Stimulated activated CD8-positive, alpha-beta memory T cell treated with anti-CD3 and anti-CD28 coated beads, Interleukin-7, amount 100 ng/mL, for 1 hour (primary cell): ENCODE measurements at regions not wholly inside any gene's neighbourhood (a gene's known extent, or its start where the extent isn't known, plus 50 kb on each side); places are given as distances from the start of the nearest gene placed in this dataset.
"Not testable (repeated sequence)": the region's sequence is repeated elsewhere in the genome, so short reads cannot be mapped to it uniquely, and the experiment has no call there.

Experiments used
- DNase-seq, 2 donors: peaks; one replicate each; pipeline ENCODE4 v3.0.0-alpha.2; 2020; ENCODE audit warnings: low read depth in 2 of 2

DNA sequence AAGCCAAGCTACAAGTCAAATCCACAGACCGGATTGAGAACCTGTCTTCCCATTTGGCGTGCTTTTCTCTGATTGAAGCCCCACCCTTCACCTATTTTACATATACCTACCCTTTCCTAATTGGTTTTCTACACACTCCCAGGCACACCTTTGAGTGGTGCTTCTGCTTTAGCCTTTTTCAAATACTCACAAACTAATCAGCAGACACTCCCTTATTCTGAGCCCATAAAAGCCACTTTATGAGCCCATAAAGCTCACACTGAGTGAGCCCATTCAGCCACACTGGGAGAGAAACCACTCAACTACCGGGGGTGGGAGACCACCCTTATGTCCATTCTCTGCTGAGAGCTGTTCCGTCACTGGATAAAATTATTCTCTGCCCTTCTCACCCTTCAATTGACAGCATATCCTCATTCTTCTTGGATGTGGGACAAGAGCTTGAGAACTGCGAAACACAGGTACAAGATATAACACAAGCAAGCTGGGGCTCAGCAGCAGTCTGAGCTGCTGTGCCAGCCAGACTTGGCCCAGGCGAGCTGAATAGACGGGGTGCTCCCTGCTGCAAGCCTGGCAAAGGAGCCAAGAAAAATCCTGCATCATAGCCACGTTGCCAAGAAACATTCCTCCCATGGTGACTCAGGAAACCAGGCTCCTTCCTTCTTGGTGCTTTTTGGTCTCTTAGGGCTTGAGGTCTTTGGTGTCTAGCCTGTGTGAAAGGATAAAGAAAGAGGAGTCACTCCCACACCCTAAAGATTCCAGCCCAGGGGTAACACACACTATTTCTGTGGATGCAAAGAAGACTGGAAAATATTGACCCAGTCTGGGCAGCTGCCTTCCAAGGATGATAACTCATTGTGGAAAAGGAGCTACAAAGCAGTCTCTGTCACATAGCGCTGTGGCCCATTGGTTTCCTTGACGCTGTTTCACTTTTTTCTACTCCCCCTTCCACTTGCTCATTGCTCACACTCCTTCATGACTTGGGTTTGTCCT is 609.7 kb downstream of the MCTP2 start:
- DNase-seq, result no peak

- no peak for DNase-seq
These were observed 611.7 kb downstream of the MCTP2 start for GRCh38 chr15:94843060-94843459.

DNA sequence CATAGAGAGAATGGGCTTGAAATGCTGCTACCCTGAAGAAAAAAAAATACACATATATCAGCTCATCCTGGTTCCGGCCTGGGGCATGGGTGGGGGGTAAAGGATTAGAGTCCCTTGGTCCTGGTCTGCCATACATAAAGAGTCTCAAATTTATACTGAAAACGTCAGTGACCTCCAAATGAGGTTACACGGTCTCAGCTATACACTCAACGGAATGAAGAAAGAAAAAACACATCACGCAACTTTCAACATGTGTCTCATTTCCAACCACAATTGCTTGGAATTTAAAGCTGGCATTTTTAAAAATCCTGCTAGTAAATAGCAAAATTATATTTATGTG is 612.8 kb downstream of the MCTP2 start:
- no peak for DNase-seq

- no peak for DNase-seq
These were observed 613.4 kb downstream of the MCTP2 start for GRCh38 chr15:94844538-94845389.

- DNase-seq, result no peak
These were observed 614.0 kb downstream of the MCTP2 start for GRCh38 chr15:94845390-94845716.

DNA sequence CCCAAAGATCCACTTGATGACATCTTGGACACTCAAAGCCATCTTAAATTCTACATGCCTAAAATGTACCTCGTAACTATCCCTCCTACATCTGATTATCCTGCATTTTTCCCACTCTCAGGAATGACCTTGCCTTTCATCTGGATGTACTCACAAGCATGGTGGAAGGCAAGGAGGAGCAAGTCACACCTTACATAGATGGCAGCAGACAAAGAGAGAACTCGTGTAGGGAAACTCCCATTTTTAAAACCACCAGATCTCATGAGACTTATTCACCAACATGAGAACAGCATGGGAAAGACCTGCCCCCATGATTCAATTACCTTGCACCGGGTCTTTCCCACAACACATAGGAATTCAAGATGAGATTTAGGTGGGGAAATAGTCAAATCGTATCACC is 616.0 kb downstream of the MCTP2 start:
- DNase-seq, result no peak

- DNase-seq, result no peak
These were observed 616.7 kb downstream of the MCTP2 start for GRCh38 chr15:94848054-94848453.

- no peak for DNase-seq
These were observed 623.7 kb downstream of the MCTP2 start for GRCh38 chr15:94855018-94855408.

DNA sequence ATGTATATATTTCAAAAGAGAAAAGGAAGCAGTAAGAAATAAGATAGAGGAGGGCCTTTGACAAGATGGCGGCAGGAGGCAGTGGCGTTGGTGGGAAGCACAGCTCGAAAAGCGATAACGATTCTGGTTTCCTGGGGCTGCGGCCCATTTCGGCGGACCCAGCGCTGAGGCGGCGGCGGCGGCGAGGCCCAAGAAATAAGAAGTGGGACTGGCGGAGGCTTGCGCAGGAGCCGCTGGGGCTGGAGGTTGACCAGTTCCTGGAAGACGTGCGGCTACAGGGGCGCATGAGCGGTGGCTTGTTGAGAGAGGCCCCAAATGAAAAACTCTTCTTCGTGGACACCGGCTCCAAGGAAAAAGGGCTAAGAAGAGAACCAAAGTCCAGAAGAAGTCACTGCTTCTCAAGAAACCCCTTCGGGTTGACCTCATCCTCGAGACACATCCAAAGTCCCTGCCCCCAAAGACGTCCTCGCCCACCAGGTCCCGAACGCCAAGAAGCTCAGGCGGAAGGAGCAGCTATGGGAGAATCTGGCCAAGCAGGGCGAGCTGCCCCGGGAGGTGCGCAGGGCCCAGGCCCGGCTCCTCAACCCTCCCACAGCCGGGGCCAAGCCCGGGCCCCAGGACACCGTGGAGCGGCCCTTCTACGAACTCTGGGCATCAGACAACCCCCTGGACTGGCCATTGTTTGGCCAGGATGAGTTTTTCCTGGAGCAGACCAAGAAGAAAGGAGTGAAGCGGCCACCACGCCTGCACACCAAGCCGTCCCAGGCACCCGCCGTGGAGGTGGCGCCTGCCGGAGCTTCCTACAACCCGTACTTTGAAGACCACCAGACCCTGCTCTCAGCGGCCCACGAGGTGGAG is 624.3 kb downstream of the MCTP2 start:
- no peak for DNase-seq

DNA sequence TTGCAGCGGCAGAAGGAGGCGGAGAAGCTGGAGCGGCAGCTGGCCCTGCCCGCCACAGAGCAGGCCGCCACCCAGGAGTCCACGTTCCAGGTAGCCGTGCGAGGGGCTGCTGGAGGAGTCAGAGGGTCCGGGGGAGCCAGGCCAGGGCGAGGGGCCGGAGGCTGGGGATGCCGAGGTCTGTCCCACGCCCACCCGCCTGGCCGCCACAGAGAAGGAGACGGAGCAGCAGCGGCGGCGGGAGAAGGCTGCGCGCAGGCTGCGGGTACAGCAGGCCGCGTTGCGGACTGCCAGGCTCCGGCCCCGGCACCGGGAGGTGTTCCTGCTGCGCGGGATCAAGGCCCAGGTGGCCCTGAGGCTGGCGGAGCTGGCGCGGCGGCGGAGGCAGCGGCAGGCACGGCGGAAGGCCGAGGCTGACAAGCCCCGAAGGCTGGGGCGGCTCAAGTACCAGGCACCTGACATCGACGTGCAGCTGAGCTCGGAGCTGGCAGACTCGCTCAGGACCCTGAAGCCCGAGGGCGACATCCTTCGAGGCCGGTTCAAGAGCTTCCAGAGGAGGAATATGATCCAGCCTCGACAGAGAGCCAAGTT is 625.0 kb downstream of the MCTP2 start:
- no peak for DNase-seq

DNA sequence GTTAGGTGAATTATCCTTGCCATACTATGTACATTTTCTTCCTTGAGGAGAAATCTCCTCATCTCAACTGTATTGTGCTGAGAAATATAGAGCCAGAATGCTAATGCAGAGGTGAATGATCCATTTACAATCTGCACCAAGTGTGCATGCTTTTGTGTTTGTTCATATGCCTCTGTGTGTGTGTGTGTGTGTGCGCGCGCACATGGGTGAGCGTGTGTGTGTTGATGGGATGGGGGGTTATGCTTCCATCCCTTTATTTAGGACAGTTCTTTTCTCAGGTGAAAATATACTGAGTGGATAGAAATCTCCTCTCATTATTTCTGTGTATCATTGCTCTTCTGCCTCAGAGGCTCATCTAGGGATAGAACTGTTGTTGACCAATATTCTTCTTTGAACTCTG is 626.1 kb downstream of the MCTP2 start:
- DNase-seq, result no peak

DNA sequence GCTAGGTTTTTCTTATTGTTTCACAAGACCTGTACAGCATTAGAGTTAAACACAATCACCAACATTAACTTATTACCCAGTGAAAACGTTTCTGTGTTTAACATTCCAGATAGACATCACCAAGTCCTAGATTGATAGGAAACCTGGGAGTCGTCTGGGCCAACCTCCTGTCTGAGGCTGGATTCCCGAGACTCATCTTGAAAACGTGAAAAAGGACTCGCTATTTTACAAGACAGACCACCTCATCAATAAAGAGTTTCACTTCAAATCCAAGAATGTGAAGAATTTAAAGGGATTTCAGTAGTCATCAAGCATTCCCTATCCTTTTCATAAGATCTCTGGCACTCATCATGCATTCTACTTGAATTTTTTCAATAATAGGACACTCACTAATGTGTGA is 626.6 kb downstream of the MCTP2 start:
- no peak for DNase-seq

GRCh38 chr15:94858449-94858848 is 627.1 kb downstream of the MCTP2 start:
- no peak for DNase-seq

- DNase-seq, result no peak
These were observed 627.6 kb downstream of the MCTP2 start for GRCh38 chr15:94858920-94859319.

DNA sequence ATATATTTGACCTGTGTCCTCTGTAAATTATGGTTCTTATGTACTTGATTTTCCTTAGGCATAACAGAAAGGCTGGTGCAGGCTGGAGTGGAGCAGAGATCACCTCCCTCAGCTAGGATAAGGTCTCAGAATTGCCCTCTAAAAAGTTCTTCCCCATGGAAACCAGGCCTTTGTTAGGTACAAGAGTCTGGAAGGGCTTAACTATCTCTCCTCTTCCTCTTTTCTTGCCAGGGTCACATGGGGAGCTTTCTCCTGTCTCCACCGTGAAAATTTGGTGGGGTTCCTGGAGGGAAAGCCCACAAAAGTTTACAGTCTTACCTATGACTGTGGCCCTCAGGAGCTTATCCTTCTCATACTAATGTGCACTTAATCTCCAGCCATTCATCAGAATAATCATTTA is 633.2 kb downstream of the MCTP2 start:
- DNase-seq, result no peak

- DNase-seq, result not testable (repeated sequence)
These were observed 636.9 kb downstream of the MCTP2 start for GRCh38 chr15:94868265-94868664.

GRCh38 chr15:94875550-94875949 is 644.2 kb downstream of the MCTP2 start:
- DNase-seq, result no peak

- no peak for DNase-seq
These were observed 646.5 kb downstream of the MCTP2 start for GRCh38 chr15:94877833-94878232.

DNA sequence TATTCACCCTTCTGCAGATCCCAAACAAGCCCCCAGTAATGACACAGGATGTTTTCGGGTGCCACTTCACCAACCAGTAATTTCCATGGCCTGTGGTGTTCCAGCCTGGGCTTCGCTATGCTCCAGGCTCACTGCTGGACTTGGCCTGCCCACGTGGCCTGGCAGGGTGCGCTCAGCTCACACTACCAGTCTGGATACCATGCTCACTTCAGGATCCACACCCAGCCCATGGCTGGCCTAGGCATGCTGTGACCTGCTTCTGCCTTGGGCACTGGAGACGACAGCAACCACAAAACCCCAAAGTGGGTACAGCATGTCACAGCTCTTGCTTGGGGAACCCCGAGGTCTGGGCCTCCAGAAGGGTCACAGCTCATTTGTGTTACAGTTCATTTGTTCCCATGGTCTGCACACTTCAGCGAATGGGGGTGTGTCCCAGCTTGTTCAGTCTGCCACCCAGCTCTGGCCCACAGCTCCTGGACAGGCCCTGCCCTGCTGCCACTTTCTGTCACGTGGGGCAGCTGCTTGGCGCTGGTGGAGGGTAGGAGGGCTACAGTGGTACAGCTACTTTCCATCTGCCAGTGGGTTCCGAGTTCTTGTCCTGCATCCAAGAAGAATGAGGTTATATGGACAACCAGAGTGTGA is 650.8 kb downstream of the MCTP2 start:
- no peak for DNase-seq

DNA sequence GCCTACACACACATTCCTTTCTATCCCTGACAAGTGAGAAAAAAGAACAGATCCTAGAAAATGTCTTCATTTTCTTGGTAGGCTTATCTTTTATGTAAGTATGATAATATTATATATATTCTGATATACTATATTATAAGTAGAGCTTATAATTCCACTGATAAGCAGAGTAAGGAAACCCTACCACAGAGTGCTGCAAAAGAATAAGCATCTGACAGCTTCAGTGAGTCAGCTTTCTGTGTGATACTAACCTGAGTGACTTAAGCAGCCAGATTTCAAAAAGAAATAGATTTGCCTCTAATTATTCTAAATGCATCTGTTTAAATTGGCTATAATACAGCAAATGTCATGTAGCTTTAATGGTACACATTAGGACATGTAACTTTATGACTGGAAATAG is 656.0 kb downstream of the MCTP2 start:
- no peak for DNase-seq

GRCh38 chr15:94889153-94889552 is 657.8 kb downstream of the MCTP2 start:
- no peak for DNase-seq
